GM06990 (cell line): ENCODE measurements at regions not wholly inside any gene's neighbourhood (a gene's known extent, or its start where the extent isn't known, plus 50 kb on each side); places are given as distances from the start of the nearest gene placed in this dataset.

Experiments
- DNase-seq: peaks from one replicate; pipeline ENCODE4 v3.0.0-alpha.2; 2011; ENCODE audit not compliant: insufficient read length; ENCODE audit errors: extremely low read depth
- H3K27me3 ChIP-seq: replicated peaks from 2 replicates; pipeline ENCODE4 v1.6.0; 2011; ENCODE audit warnings: low read length; ENCODE audit not compliant: control insufficient read depth, insufficient read depth
- H3K36me3 ChIP-seq: 2 replicates; pipeline ENCODE4 v1.5.1; 2011; ENCODE audit warnings: low read length; ENCODE audit not compliant: control insufficient read depth, insufficient read depth
- H3K4me3 ChIP-seq: replicated peaks from 2 replicates; pipeline ENCODE4 v1.5.1; 2011; ENCODE audit warnings: low read depth, mild to moderate bottlenecking, control low read depth, low read length
- CTCF ChIP-seq: IDR thresholded peaks from 2 replicates; pipeline ENCODE4 v1.5.1; 2011; ENCODE audit warnings: low read length, control low read depth, mild to moderate bottlenecking, inconsistent platforms; ENCODE audit not compliant: insufficient read depth, poor library complexity, severe bottlenecking

- Histone ChIP-seq H3K36me3 (no peaks in the 10 kb centered on the region), H3K4me3 (no peak overlapping the region), H3K27me3 (no peaks in the 10 kb centered on the region)
- DNase-seq: no peak
- no peak for TF ChIP-seq CTCF
Observed at GRCh38 chr14:106599209-106599608, 1072.8 kb downstream of the TMEM121 start.

- peak; percentile 81 for TF ChIP-seq CTCF
Observed at GRCh38 chr14:106605548-106606448, 1079.4 kb downstream of the TMEM121 start.

GRCh38 chr14:106606936-106607335 is 1080.6 kb downstream of the TMEM121 start:
- DNase-seq: no peak
- Histone ChIP-seq H3K4me3 (no peak overlapping the region), H3K27me3 (no peaks in the 10 kb centered on the region), H3K36me3 (no peaks in the 10 kb centered on the region)
- TF ChIP-seq CTCF: no peak

More at GRCh38 chr14:106605548-106606448, 1079.4 kb downstream of the TMEM121 start:
- no peaks in the 10 kb centered on the region for H3K36me3 ChIP-seq
- no peak overlapping the region for H3K4me3 ChIP-seq
- H3K27me3 ChIP-seq: no peaks in the 10 kb centered on the region
- peak; percentile 80 for DNase-seq

- no peak for DNase-seq
- H3K27me3 ChIP-seq: no peaks in the 10 kb centered on the region
- no peak overlapping the region for H3K4me3 ChIP-seq
- no peaks in the 10 kb centered on the region for H3K36me3 ChIP-seq
- TF ChIP-seq CTCF: no peak
Observed at GRCh38 chr14:106610691-106611090, 1084.3 kb downstream of the TMEM121 start.

- no peak overlapping the region for H3K4me3 ChIP-seq
- no peaks in the 10 kb centered on the region for H3K36me3 ChIP-seq
- H3K27me3 ChIP-seq: no peaks in the 10 kb centered on the region
- no peak for TF ChIP-seq CTCF
- no peak for DNase-seq
Observed at GRCh38 chr14:106613256-106613655, 1086.9 kb downstream of the TMEM121 start.
